ENCODE measurements at regions not wholly inside any gene's neighbourhood (a gene's known extent, or its start where the extent isn't known, plus 50 kb on each side); places are given as distances from the start of the nearest gene placed in this dataset.
A peak's percentile ranks its signal among the peaks of the same experiment; 100 is the strongest.

- no peaks in the 10 kb centered on the region for H3K36me3 Mint-ChIP-seq (ENCODE audit: insufficient read depth)
- H3K27ac Mint-ChIP-seq, result no peak overlapping the region
- ATAC-seq (replicated peaks) (no peak), DNase-seq (no peak)
- H3K9me3 Mint-ChIP-seq, result no peaks in the 10 kb centered on the region
- no peaks in the 10 kb centered on the region for H3K27me3 Mint-ChIP-seq
- no peak overlapping the region for H3K4me3 Mint-ChIP-seq
- no peaks in the 10 kb centered on the region for H3K4me1 Mint-ChIP-seq (ENCODE audit: low read depth in 2 of 2)
Measured at GRCh38 chr2:204032301-204032700, 95.7 kb downstream of the ICOS start.

GRCh38 chr2:204033611-204034495 is 97.3 kb downstream of the ICOS start:
- no peak overlapping the region for H3K4me3 Mint-ChIP-seq
- ATAC-seq (replicated peaks) (no peak), DNase-seq (no peak)
- no peak overlapping the region for H3K27ac Mint-ChIP-seq
- H3K36me3 Mint-ChIP-seq (ENCODE audit: insufficient read depth), result no peaks in the 10 kb centered on the region
- H3K9me3 Mint-ChIP-seq, result no peaks in the 10 kb centered on the region
- no peaks in the 10 kb centered on the region for H3K27me3 Mint-ChIP-seq
- H3K4me1 Mint-ChIP-seq (ENCODE audit: low read depth in 2 of 2), result no peaks in the 10 kb centered on the region

DNA sequence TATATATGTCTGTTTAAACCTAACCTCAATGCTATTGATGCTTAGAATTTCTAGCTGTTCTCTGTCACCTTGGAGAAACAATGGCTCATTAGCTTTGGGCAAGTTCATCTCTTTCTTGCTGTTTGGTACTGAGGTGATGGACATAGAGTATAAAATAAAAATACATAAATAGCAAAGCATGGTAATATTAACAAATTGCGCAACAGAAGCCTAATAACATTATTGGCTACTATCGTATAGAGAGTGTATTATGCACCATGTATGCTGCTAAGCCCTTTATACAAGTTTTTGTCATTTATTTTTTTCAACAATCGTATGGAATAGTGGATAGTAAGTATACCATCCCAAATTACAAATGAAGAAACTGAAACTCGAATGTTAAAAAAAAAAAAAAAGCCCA is 100.1 kb downstream of the ICOS start:
- no peak overlapping the region for H3K4me3 Mint-ChIP-seq
- no peak overlapping the region for H3K27ac Mint-ChIP-seq
- H3K9me3 Mint-ChIP-seq, result no peaks in the 10 kb centered on the region
- ATAC-seq (replicated peaks), result no peak
- H3K4me1 Mint-ChIP-seq (ENCODE audit: low read depth in 2 of 2), result no peaks in the 10 kb centered on the region
- no peaks in the 10 kb centered on the region for H3K36me3 Mint-ChIP-seq (ENCODE audit: insufficient read depth)
- no peak for DNase-seq
- peaks cover 12 to 13% of the 10 kb centered on the region in 2 donors for H3K27me3 Mint-ChIP-seq

DNA sequence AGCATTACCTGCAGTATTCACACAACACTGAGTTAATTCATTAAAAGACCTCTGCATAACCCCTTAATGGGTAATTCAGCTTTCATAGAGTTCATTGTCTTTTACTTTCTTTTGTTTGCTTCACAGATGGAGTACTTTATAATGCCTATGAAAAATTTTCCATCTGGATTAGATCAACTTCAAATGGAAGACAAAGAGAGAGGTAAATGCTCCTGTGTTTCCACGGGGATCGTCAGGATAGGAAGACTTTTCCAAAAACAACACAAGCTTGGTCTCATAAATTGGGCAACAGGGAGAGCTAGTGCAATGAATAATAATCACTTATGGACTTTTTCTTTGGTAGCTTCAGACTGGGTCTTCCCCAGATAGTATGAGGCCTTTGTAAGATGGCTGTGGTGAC is 100.7 kb downstream of the ICOS start:
- ATAC-seq (replicated peaks), result no peak
- H3K4me3 Mint-ChIP-seq, result no peak overlapping the region

GRCh38 chr2:204039298-204039838 is 102.8 kb downstream of the ICOS start:
- no peaks in the 10 kb centered on the region for H3K36me3 Mint-ChIP-seq (ENCODE audit: insufficient read depth)
- H3K27ac Mint-ChIP-seq, result no peak overlapping the region
- peaks cover 12 to 13% of the 10 kb centered on the region in 2 donors for H3K27me3 Mint-ChIP-seq
- H3K4me1 Mint-ChIP-seq (ENCODE audit: low read depth in 2 of 2), result no peaks in the 10 kb centered on the region
- DNase-seq, result no peak
- no peak for ATAC-seq (replicated peaks)
- no peak overlapping the region for H3K4me3 Mint-ChIP-seq
- H3K9me3 Mint-ChIP-seq, result no peaks in the 10 kb centered on the region

More for the DNA sequence above, 100.7 kb downstream of the ICOS start:
- Mint-ChIP-seq H3K27ac (no peak overlapping the region), H3K27me3 (peaks cover 12 to 13% of the 10 kb centered on the region in 2 donors), H3K36me3 (ENCODE audit: insufficient read depth) (no peaks in the 10 kb centered on the region), H3K4me1 (ENCODE audit: low read depth in 2 of 2) (no peaks in the 10 kb centered on the region), H3K9me3 (no peaks in the 10 kb centered on the region)
- DNase-seq, result no peak

DNA sequence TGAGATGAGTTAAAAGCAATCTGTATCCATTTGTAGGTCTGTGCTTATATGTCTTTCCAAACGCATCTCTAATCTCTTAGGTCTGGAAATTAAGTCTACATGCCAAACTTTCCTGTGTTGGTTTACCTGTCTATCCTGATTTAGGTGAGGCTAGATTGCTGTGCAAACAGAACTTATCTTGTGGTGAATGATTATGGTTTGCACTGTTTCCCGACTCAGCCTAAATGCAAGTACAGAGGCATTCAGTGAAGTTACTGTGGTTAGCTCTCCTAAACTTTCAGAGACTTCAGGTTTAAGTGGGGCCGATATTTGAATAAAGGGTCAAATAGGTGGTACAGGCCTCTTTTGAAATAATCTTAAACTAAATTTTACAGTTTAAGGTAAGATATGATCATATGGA is 103.5 kb downstream of the ICOS start:
- H3K4me1 Mint-ChIP-seq (ENCODE audit: low read depth in 2 of 2), result peaks cover 0 to 4% of the 10 kb centered on the region in 2 donors
- H3K27me3 Mint-ChIP-seq, result peaks cover 12 to 13% of the 10 kb centered on the region in 2 donors
- H3K4me3 Mint-ChIP-seq, result no peak overlapping the region
- no peak overlapping the region for H3K27ac Mint-ChIP-seq
- DNase-seq (no peak), ATAC-seq (replicated peaks) (no peak)
- no peaks in the 10 kb centered on the region for H3K36me3 Mint-ChIP-seq (ENCODE audit: insufficient read depth)
- H3K9me3 Mint-ChIP-seq, result no peaks in the 10 kb centered on the region

DNA sequence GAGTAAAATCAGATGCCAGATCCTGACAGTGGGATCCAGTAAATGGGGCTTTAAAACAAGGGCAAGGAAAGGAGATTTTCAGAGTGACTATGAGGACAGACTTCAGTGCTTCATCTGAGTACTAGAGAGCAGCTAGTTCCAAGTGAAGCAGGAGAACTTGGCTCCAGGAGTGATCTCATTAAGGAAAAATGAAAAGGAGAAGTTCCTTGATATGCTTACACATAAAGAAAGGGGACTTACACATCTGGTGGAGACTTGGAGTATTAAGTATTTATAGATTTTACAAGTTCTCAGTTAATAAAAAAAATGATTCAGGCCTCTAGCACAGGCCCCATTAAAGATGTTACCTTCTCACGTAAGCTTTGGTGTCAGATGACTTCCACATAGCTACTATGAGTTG is 105.8 kb downstream of the ICOS start:
- no peaks in the 10 kb centered on the region for H3K9me3 Mint-ChIP-seq
- H3K27me3 Mint-ChIP-seq, result peaks cover 12 to 13% of the 10 kb centered on the region in 2 donors
- H3K36me3 Mint-ChIP-seq (ENCODE audit: insufficient read depth), result no peaks in the 10 kb centered on the region
- no peak overlapping the region for H3K27ac Mint-ChIP-seq
- ATAC-seq (replicated peaks) (no peak), DNase-seq (no peak)
- peaks cover 0 to 5% of the 10 kb centered on the region in 2 donors for H3K4me1 Mint-ChIP-seq (ENCODE audit: low read depth in 2 of 2)
- no peak overlapping the region for H3K4me3 Mint-ChIP-seq

DNA sequence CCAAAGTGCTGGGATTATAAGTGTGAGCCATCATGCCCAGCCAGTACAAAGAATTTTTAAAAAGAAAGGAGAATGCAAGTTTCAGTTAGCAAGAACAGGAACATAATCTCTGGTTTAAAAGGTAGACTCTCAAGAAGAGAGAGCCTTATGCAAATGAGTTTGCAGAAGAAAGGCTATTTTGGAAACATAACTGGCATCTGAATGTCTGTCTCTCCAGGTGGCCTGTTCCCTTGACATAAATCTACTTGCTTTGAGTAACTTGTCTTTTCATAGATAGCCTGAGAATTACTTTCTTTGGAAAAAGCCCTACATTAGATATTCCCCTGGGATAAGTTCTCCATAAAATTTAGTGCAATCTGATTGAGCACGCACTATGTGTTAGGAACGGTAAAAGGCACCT is 109.6 kb downstream of the ICOS start:
- DNase-seq, result no peak
- H3K27me3 Mint-ChIP-seq, result no peaks in the 10 kb centered on the region
- H3K27ac Mint-ChIP-seq, result no peak overlapping the region
- peaks cover 7 to 22% of the 10 kb centered on the region in 2 donors for H3K4me1 Mint-ChIP-seq (ENCODE audit: low read depth in 2 of 2)
- no peak for ATAC-seq (replicated peaks)
- H3K4me3 Mint-ChIP-seq, result no peak overlapping the region
- no peaks in the 10 kb centered on the region for H3K36me3 Mint-ChIP-seq (ENCODE audit: insufficient read depth)
- no peaks in the 10 kb centered on the region for H3K9me3 Mint-ChIP-seq

GRCh38 chr2:204049635-204050034 is 113.1 kb downstream of the ICOS start:
- Mint-ChIP-seq H3K4me3 (no peak overlapping the region), H3K4me1 (ENCODE audit: low read depth in 2 of 2) (peaks cover 7 to 22% of the 10 kb centered on the region in 2 donors), H3K36me3 (ENCODE audit: insufficient read depth) (no peaks in the 10 kb centered on the region), H3K27me3 (no peaks in the 10 kb centered on the region), H3K9me3 (no peaks in the 10 kb centered on the region), H3K27ac (peak overlapping the region in 1 of 2 donors; percentile 32)
- ATAC-seq (replicated peaks) (peak; percentile 75), DNase-seq (no peak)

GRCh38 chr2:204050681-204051080 is 114.1 kb downstream of the ICOS start:
- H3K27ac Mint-ChIP-seq, result no peak overlapping the region
- no peak for ATAC-seq (replicated peaks)
- no peak overlapping the region for H3K4me3 Mint-ChIP-seq
- DNase-seq, result no peak
- no peaks in the 10 kb centered on the region for H3K9me3 Mint-ChIP-seq
- H3K27me3 Mint-ChIP-seq, result no peaks in the 10 kb centered on the region
- H3K36me3 Mint-ChIP-seq (ENCODE audit: insufficient read depth), result no peaks in the 10 kb centered on the region
- H3K4me1 Mint-ChIP-seq (ENCODE audit: low read depth in 2 of 2), result peaks cover 7 to 17% of the 10 kb centered on the region in 2 donors

DNA sequence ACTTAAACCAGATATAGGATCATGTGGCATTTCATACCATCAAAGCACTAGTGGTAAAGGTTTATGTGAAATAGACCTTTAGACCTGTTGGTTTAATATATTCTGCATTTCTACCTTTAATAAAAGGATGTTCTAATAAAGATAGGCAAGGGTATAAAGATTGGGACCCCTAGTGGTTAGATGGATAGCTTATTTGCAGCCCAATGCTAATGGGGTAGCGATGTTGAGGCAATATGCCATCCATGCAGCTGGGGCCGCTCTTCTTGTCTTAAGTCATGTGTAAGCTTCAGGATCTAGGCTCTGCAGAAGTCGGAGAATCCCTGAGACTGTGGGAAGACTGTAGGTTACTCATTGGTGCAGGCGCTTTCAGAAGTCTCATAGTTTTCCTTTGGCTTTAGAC is 114.9 kb downstream of the ICOS start:
- Mint-ChIP-seq H3K36me3 (ENCODE audit: insufficient read depth) (no peaks in the 10 kb centered on the region), H3K4me3 (no peak overlapping the region), H3K27me3 (no peaks in the 10 kb centered on the region), H3K4me1 (ENCODE audit: low read depth in 2 of 2) (peaks cover 7 to 17% of the 10 kb centered on the region in 2 donors), H3K27ac (no peak overlapping the region), H3K9me3 (no peaks in the 10 kb centered on the region)
- DNase-seq, result no peak
- peak; percentile 19 for ATAC-seq (replicated peaks)

DNA sequence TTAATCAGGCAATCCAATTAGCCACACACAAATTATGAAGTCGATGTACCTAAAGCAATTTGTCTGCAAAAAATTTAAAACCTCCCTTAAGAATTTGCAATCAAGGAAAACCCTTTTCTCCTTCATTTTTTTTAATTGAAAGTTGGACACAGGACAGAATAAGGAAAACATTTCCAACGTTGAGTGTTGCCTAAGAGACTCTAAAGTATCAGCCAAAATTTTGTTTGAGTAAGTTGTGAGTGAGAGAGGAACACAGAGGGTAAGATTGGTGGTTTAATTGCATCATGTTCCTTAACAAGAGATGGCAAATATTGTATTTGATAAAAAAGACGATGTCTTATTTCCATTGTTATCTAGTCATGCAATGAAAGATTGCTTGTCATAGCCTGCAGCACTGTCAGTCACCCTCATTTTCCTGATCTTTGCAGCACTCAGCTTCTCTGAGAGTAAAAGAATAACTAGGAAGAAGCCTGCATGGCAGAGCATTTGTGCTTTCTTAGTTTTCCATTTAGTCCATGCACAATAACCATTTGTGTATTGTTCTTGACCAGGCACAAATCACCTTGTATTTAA is 115.5 kb downstream of the ICOS start:
- Mint-ChIP-seq H3K27me3 (no peaks in the 10 kb centered on the region), H3K9me3 (no peaks in the 10 kb centered on the region), H3K36me3 (ENCODE audit: insufficient read depth) (no peaks in the 10 kb centered on the region), H3K27ac (no peak overlapping the region), H3K4me1 (ENCODE audit: low read depth in 2 of 2) (peaks cover 7 to 17% of the 10 kb centered on the region in 2 donors), H3K4me3 (no peak overlapping the region)
- DNase-seq, result no peak
- no peak for ATAC-seq (replicated peaks)

- ATAC-seq (replicated peaks), result no peak
- DNase-seq, result no peak
- no peaks in the 10 kb centered on the region for H3K4me1 Mint-ChIP-seq (ENCODE audit: low read depth in 2 of 2)
- no peak overlapping the region for H3K27ac Mint-ChIP-seq
- no peaks in the 10 kb centered on the region for H3K36me3 Mint-ChIP-seq (ENCODE audit: insufficient read depth)
- H3K4me3 Mint-ChIP-seq, result no peak overlapping the region
- H3K27me3 Mint-ChIP-seq, result peaks cover 0 to 5% of the 10 kb centered on the region in 2 donors
- no peaks in the 10 kb centered on the region for H3K9me3 Mint-ChIP-seq
Measured at GRCh38 chr2:204059016-204059415, 122.5 kb downstream of the ICOS start.

DNA sequence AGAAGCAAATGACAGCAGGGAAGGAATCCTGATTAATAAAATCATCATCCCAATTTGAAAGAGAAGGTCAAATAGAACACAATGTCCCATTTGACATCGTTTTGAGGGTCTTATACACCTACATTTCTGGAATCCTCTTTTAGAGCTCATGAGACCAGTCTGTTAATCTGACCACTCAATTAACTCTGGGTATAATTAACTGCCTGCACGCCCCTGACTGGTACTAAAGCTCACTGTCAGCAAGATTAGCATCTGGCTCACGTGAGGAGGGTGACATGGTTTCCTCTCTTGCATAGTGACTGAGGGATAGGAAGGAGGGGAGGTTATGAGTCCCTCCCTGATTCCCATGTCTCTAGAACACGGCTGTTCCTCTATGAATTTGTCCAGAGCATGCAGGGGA is 124.3 kb downstream of the ICOS start:
- Mint-ChIP-seq H3K27me3 (peaks cover 5 to 7% of the 10 kb centered on the region in 2 donors), H3K4me1 (ENCODE audit: low read depth in 2 of 2) (no peaks in the 10 kb centered on the region), H3K4me3 (no peak overlapping the region), H3K36me3 (ENCODE audit: insufficient read depth) (no peaks in the 10 kb centered on the region), H3K9me3 (no peaks in the 10 kb centered on the region), H3K27ac (no peak overlapping the region)
- no peak for DNase-seq
- ATAC-seq (replicated peaks), result no peak

Measured in effector memory CD8-positive, alpha-beta T cell (primary cell).